Stomach (tissue), 4 donors: ENCODE measurements at regions not wholly inside any gene's neighbourhood (a gene's known extent, or its start where the extent isn't known, plus 50 kb on each side); places are given as distances from the start of the nearest gene placed in this dataset.

ENCODE experiments used
- CTCF ChIP-seq, 7 experiments: fragments of 450-650 bp in 4 of 7; fragments of 200-600 bp in 3 of 7; sonication (generic) in 3 of 7; IDR thresholded peaks; one replicate each; pipeline ENCODE4 v1.5.1; 2016 to 2019; ENCODE audit warnings: antibody characterized with exemption in 7 of 7, control low read depth in 2 of 7, mild to moderate bottlenecking in 1 of 7
- EP300 ChIP-seq: sonication (generic); formaldehyde crosslinking; IDR thresholded peaks from one replicate; pipeline ENCODE4 v1.6.1; 2017; ENCODE audit warnings: antibody characterized with exemption
- POLR2A ChIP-seq, 4 donors: fragments of 450-650 bp; IDR thresholded peaks; one replicate each; pipeline ENCODE4 v1.6.1; 2016; ENCODE audit warnings: antibody characterized with exemption in 4 of 4, control low read depth in 2 of 4, mild to moderate bottlenecking in 1 of 4, moderate library complexity in 1 of 4
- POLR2AphosphoS5 ChIP-seq, 3 donors: sonication (generic); formaldehyde crosslinking; IDR thresholded peaks; one replicate each; pipeline ENCODE4 v1.6.1; 2016; ENCODE audit warnings: antibody characterized with exemption in 3 of 3

GRCh38 chr4:162442128-162442527 is 278.3 kb upstream of the FSTL5 start:
- TF ChIP-seq CTCF (IDR thresholded peaks at IDR 0.05), result no peak
- no peak for TF ChIP-seq POLR2A (IDR thresholded peaks at IDR 0.05)
- no peak for TF ChIP-seq POLR2AphosphoS5 (IDR thresholded peaks at IDR 0.05)
- TF ChIP-seq EP300, result no peak
